Ovary (tissue), 3 donors: ENCODE measurements at regions not wholly inside any gene's neighbourhood (a gene's known extent, or its start where the extent isn't known, plus 50 kb on each side); places are given as distances from the start of the nearest gene placed in this dataset.

Source experiments
- CTCF ChIP-seq, 3 donors: fragments of 450-650 bp in 2 of 3; fragments of 200-600 bp in 1 of 3; IDR thresholded peaks; one replicate each; pipeline versions ENCODE4 v1.5.1 to v1.8.0; 2016 to 2022; ENCODE audit warnings: antibody characterized with exemption in 3 of 3, mild to moderate bottlenecking in 1 of 3
- EP300 ChIP-seq: sonication (generic); formaldehyde crosslinking; IDR thresholded peaks from one replicate; pipeline ENCODE4 v1.6.1; 2017; ENCODE audit warnings: antibody characterized with exemption
- donor health status: DM: no; HTN: no; CAD: no.

- TF ChIP-seq CTCF (IDR thresholded peaks at IDR 0.05), result no peak
- TF ChIP-seq EP300, result no peak
Observed at GRCh38 chr4:41388080-41388479, 131.4 kb downstream of the UCHL1 start.
